ENCODE measurements at regions not wholly inside any gene's neighbourhood (a gene's known extent, or its start where the extent isn't known, plus 50 kb on each side); places are given as distances from the start of the nearest gene placed in this dataset.

GRCh38 chr10:21364196-21365114, 161.0 kb downstream of the SKIDA1 start:
- Histone ChIP-seq H3K27me3 (replicated peaks in 1 of 2; ENCODE audit: control insufficient read depth in 2 of 2, insufficient read depth in 2 of 2, low read length in 1 of 2) (no peaks in the 10 kb centered on the region), H3K4me1 (ENCODE audit: control insufficient read depth, insufficient read depth, low read length) (peaks cover 5% of the 10 kb centered on the region; the same call in 1 of the 2 replicates), H3K4me3 (no peak overlapping the region), H3K4me2 (ENCODE audit: control insufficient read depth, insufficient read depth) (no peak overlapping the region), H3K9ac (ENCODE audit: control insufficient read depth, insufficient read depth, low read length) (no peak overlapping the region), H3K27ac (ENCODE audit: control insufficient read depth, insufficient read depth) (no peak overlapping the region), H3K9me3 (replicated peaks; ENCODE audit: control insufficient read depth, insufficient read depth, low read length) (no peaks in the 10 kb centered on the region), H4K20me1 (ENCODE audit: control insufficient read depth, insufficient read depth) (no peaks in the 10 kb centered on the region), H3K36me3 (ENCODE audit: control insufficient read depth in 2 of 2, insufficient read depth in 2 of 2, low read length in 1 of 2) (no peaks in the 10 kb centered on the region), H3K79me2 (ENCODE audit: control insufficient read depth, insufficient read depth, low read length) (no peaks in the 10 kb centered on the region), H2AFZ (ENCODE audit: control insufficient read depth, low read depth, low read length) (no peak overlapping the region)
- RAD21 ChIA-PET (ENCODE audit: unreplicated experiment) = no interaction called here
- intact Hi-C loops (cut with micrococcal nuclease; ENCODE audit: unreplicated experiment) = no loop called here
- BruUV-seq (replicated peaks) = no TSS peak
- SMC1A ChIA-PET (ENCODE audit: uncharacterized antibody, unreplicated experiment) = interaction anchor here (0.6 to 1.4 kb wide), 3 partner anchors 8 to 155 kb away, joined by 3 to 5 read pairs (median 3); no protein-coding TSS in a partner anchor
- FAIRE-seq (no peak), ATAC-seq (no peak), DNase-seq (ENCODE audit: low read depth, low spot score) (no peak)
- 45% methylated on average over 11 of the region's 11 CpGs for WGBS (ENCODE audit: insufficient coverage, insufficient replicate concordance, low lambda C conversion rate, missing lambda C conversion rate)
- in situ Hi-C loops (cut with MboI) = no loop called here
- CTCF ChIA-PET = interaction anchor here (1.6 kb wide), 1 partner anchor 25 kb away, joined by 3 read pairs; no protein-coding TSS in a partner anchor
- POLR2A ChIA-PET = no interaction called here
- TF ChIP-seq NKRF (conservative IDR thresholded peaks at IDR 0.05) (no peak), IRF5 (IDR thresholded peaks at IDR 0.05; ENCODE audit: borderline replicate concordance) (no peak), RELB (IDR thresholded peaks at IDR 0.05; ENCODE audit: low read depth) (no peak), MLLT1 (IDR thresholded peaks at IDR 0.05) (no peak), ZNF384 (IDR thresholded peaks at IDR 0.05; ENCODE audit: borderline replicate concordance, low read depth, low read length) (no peak), IRF3 (IDR thresholded peaks at IDR 0.05) (no peak), CUX1 (IDR thresholded peaks at IDR 0.05; ENCODE audit: insufficient replicate concordance, low read depth, low read length) (no peak)
